CD4-positive, alpha-beta T cell treated with Interleukin-6 for 4 hours (primary cell): ENCODE measurements at regions not wholly inside any gene's neighbourhood (a gene's known extent, or its start where the extent isn't known, plus 50 kb on each side); places are given as distances from the start of the nearest gene placed in this dataset.
"Not testable (repeated sequence)": the region's sequence is repeated elsewhere in the genome, so short reads cannot be mapped to it uniquely, and the experiment has no call there.

Experiments
- DNase-seq: peaks from one replicate; pipeline ENCODE4 v3.0.0-alpha.2; 2020; ENCODE audit warnings: mixed read lengths

- DNase-seq = no peak
Observed at GRCh38 chrX:52261125-52261462, 76.4 kb downstream of the MAGED4 start.

- peak; percentile 97 for DNase-seq
Observed at GRCh38 chrX:52261463-52262194, 76.9 kb downstream of the MAGED4 start.

DNA sequence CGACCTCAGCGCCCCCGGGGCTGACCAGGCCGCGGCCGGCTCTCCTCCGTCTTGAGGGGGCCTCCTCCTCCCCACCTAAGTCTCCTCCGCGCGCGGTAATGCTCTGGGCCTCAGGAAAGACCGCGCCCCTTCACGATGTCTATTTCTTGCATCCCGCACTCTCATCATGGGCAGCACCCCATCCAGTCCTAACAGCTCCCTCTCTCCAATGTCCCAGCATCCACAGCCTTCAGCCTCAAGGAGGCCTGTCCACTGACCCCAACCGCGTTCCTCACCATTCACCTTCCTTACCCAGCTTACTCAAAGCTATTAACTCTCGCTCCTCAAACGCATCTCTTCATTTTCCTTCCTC, 77.5 kb downstream of the MAGED4 start:
- DNase-seq = no peak

GRCh38 chrX:52263417-52263816, 78.7 kb downstream of the MAGED4 start:
- no peak for DNase-seq

- no peak for DNase-seq
Observed at GRCh38 chrX:52265713-52266112, 81.0 kb downstream of the MAGED4 start.

- DNase-seq = not testable (repeated sequence)
Observed at GRCh38 chrX:52268502-52268901, 83.8 kb downstream of the MAGED4 start.

- no peak for DNase-seq
Observed at GRCh38 chrX:52270453-52271116, 85.9 kb downstream of the MAGED4 start.

DNA sequence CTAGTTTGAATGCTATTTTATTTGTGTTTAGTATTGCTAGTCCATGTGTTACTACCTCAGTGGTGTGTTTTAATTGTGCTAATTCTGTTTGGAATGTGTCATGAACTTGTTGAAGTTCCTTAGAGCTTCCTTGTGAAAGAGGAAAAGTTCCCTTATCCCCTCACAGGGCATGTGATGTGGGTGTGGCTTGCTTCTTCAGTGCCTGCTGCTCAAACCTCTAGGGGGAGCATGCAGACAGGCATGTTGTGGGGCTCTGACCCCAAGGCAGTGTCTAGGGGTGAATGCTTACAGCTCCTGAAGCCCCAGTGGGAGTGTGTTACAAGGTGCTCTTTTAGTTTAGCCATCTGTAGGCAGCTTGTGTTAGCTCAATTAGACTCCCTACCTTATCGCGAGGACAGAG, 86.5 kb downstream of the MAGED4 start:
- DNase-seq = no peak

GRCh38 chrX:52277666-52278065, 91.2 kb upstream of the XAGE2 start:
- no peak for DNase-seq

DNA sequence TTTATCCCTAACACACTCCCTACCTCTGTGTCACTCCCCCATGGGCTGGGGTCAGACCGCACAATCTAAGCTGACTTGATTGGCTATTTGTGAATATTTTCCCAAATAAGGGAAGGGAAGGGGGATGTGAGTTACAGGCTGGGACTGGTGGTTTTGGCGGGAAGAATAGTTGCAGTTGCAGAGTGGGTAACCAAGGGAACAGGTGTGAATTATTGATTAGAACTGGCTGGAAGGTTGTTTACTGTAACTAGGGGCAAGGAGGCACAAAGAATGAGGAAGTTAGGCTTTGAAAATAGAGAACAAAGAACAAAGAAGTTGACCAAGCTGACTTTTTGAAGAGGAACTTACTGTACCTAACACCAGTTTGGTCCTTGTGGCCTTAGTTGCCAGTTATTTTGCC, 88.0 kb upstream of the XAGE2 start:
- DNase-seq = no peak

- no peak for DNase-seq
Observed at GRCh38 chrX:52284865-52285264, 84.0 kb upstream of the XAGE2 start.

- DNase-seq = not testable (repeated sequence)
Observed at GRCh38 chrX:52298968-52299367, 69.9 kb upstream of the XAGE2 start.

- not testable (repeated sequence) for DNase-seq
Observed at GRCh38 chrX:52308532-52308931, 60.3 kb upstream of the XAGE2 start.
